Stimulated activated CD8-positive, alpha-beta memory T cell treated with anti-CD3 and anti-CD28 coated beads, Interleukin-4, amount 100 ng/mL, for 48 hours (primary cell): ENCODE measurements at regions not wholly inside any gene's neighbourhood (a gene's known extent, or its start where the extent isn't known, plus 50 kb on each side); places are given as distances from the start of the nearest gene placed in this dataset.

ENCODE experiments used
- DNase-seq: peaks from one replicate; pipeline ENCODE4 v3.0.0-alpha.2; 2020

DNA sequence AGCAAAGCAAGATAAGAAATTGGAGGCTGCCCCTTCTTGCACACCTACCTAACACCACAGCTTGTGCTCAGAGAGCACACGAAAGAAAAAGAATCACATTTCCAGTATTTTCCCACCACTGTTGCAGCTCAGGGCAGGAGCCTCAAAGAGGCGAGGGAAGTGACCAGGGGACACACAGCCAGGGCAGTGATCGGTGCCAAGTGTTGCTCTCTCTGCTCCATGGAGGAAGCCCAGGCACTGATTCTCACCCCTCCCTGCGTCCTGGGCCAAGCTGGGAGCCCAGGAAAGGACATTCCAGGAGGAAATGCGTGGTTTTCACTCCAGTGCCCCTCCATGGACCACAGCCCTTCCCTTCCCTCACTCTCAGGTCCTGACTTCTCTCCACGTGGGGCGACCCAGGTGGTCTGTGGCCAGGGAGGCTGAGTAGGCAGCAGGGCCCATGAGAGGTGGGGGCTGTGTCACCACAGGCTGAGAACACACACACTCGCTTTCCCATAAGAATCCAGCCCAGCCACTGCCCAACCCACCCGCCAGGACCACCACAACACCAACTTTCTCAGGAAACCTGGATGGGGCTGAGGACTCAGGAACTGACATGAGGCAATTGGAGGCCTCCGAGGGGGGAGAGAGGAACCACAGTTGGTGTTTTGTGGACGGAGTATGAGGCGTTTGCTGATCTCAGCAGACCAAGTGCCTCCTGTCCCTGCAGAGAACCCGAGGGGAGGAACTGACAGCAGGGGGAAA is 81.7 kb upstream of the MAFB start:
- no peak for DNase-seq

DNA sequence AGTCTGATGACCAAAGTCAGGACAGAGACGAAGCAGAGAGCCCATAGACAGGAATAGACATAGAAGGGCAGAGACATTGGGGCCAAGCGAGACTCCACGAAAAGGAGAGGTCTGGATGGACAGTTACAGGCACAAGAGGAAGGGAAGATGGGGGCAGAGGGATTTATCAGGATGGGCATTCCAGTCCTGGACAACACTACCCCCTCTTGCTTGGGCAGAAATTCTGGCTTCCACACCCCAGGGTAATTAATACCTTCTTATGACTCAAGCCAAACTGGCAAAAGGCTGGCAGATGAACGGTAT is 82.2 kb upstream of the MAFB start:
- DNase-seq = no peak

DNA sequence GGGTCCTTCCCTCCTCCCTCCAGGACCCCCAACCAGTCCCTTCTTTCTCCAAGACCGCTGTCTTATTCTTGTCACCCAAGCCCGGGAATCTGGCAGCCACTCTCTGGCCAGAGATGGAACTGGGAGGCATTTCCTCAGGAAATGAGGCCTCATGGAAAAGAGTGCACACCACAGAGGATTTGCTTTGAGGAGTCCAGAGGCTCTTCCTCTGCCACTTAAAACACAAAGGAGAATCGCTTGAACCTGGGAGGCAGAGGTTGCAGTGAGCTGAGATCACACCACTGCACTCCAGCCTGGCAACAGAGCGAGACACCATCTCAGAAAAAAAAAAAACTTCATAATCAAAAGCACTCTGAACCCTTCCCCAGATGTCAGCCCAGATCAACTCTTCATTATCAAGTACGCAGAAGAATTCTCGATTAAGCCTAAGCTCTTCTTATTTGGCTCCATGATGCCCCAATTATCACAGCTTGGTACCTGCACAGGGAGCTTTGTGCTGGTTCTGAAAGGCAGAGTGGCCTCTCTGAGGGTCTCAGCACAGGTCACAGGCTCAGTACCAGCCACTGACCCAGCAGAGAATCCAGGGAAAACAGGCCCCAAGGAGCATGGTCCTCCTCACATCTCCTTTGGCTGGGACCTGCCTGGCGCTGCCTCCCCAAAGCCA is 82.9 kb upstream of the MAFB start:
- DNase-seq = no peak

DNA sequence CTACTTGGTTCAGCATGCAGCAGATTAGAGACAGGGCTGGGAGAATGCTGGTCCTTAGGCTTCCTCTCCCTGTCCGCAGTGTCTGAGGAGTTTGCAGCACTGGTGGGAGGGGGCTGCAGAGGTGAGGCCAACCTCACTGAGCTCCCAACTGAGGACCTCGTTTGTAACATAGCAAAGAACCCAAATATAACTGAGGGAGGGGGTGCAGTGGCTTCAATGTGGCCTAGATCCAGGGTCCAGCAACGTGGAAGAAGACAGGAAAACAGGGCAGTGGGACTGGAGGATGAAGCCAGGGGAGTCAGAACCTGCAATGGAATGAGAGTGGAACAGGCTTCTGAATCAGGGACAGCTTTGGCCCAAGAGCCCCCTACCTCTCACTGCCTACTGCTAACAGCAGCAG is 84.3 kb upstream of the MAFB start:
- DNase-seq = no peak

DNA sequence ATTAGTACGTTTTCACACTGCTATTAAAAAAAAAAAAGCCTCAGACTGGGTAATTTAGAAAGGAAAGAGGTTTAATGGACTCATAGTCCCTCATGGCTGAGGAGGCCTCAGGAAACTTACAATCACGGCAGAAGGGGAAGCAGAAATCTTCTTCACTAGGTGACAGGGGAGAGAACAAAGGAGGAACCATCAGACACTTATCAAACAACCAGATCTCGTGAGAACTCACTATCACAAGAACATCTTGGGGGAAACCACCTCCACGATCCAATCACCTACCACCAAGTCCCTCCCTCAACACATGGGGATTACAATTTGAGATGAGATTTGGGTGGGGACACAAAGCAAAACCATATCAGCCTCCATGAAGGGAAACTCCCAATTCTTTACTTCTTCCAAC is 85.2 kb upstream of the MAFB start:
- no peak for DNase-seq

DNA sequence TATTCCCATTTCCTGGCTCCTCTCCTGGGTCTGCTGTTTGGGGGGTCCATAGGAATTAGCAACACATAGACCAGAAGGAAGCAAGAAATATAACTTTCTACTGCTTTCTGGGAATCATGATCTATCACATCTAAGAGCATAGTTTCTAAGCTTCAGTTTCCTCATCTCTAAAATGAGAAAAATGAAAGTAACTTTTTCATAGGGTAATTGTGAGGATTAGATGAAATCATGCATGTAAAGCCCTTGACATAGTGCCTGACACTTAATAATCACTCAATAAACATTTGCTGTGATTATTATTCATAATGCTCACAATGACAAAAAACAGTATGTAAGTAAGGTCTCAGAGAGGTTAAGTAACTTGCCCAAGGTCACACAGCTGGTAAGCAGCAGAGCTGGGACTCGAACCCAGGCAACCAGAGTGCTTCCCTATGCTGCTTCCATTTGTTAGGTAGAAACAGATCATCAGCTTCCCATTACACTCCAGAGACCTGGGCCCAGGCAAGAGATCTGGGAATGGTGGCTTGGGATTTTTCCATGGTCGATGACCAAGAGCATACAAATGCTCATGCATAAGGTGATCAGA is 86.6 kb upstream of the MAFB start:
- DNase-seq = no peak

DNA sequence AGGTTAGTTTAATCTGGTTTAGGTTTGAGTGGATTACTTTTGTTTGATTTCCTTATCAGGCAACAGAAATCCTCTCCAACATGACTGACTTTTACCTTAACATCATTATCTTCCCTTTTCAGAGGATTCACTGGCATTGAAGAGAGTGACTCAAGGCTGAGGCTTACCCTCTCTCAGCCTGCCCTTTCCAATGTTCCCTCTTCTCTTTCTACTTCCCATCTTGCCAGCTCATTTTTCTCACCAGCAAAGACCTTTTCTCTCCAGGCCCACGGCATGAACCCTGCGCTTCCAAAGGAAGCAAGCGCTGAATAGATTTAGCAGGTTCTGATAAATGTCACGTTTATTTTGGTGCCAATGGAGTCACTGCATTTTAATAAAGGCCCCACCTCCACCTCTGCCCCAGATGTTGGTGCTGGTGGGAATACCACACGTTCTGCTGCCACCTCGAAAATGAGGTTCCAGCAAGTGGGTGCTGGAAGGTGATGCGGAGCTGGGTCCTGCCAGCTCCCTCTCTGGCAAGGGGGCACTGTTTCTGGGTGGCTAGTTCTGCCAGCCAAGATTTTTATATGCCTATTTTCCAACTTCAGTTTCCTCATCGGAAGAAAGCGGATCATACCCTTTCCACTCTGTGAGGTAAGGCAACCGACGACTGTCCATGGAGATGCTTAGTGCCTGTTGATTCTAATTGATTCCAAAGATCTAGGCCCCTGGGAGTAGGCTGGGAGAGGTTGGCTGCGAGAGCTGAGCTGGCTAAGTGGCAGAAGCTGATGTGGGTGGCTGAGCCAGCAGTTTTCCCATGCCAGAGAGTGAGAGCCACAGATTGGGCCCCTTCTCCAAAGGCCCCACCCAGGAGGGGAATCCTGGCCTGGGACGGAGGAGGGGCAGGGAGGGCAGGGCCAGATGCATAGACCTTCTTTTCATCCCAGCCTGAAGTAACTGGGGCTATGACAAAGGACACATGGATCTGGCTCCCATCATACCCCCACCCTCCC is 87.7 kb upstream of the MAFB start:
- DNase-seq = no peak

DNA sequence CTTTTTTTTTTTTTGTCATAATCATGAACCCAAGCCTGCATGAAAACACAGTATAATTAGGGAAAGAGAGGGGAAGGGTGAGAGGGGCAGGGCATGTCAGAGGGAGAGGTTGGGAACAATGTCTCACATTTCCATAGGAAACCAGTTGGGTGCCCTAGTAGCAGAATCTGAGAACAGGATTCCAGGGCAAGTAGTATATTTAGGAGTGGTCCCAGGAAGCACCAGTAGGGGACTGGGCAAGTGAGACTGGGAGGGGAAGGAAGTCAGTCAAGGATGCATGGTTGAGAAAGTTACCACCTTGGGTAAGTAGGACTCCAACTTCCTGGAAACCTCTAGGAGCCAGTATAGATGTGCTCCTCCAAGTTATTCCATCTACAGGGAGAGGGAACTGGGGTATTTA is 88.6 kb upstream of the MAFB start:
- DNase-seq = no peak

DNA sequence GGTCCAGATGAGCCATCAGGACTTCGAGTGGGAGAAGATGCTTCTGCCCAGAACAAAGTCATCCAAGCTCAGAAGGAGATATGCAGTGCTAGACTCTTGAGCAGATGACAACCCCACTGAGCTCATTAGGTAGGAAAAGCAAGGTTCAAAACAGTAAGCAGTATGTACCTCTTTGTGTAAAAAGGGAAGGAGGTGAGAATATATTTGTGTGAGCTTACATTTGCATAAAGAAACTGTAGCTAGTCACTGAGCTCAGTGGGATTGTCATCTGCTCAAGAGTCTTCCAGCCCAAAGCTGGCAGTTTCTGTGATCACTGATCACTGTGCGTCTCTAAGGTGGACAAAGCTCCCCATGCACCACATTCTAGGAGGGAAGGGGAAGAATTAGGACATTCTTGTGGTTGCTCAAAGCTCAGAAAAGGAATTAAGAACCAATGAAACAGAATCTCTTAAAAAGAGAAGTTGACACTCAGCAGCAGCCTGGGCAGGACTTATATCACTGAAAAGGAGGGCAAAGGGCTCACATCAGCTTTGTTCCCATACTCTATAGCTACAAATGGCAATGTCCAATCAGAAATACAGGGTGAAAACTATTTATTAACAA is 90.0 kb upstream of the MAFB start:
- DNase-seq = no peak

DNA sequence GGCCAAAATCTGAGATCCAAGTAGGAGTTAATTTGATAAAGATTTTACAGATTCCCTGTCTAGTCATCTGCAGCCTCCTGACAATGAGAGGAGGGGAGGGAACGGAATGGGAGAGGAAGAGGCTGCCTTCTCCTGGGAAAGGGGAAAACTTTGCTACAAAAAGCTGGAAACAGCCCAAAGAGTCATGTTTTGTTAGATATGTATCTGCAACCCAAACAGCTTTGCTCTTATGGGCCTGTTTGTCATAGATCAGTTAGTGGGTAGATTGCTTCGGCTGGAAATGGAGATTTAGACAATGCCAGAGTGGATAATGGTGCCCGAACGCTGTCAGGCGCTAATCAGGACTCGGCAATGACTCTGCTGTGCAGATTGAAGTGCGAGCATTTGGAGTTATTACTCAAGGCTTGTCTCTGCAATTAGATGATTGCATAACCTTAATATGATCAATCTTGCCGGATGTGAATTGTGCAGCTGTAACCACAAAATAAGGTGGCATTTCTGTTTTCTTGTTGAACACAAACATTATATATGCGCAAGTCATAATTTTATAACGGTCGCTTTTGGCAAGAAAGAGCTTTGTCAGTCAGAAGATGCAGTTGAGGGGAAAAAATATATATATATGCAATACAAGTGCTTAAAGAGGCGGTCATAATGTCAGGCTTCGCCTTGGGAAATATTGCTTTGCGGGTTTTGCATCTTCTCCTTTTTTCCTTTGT is 92.4 kb upstream of the MAFB start:
- no peak for DNase-seq

DNA sequence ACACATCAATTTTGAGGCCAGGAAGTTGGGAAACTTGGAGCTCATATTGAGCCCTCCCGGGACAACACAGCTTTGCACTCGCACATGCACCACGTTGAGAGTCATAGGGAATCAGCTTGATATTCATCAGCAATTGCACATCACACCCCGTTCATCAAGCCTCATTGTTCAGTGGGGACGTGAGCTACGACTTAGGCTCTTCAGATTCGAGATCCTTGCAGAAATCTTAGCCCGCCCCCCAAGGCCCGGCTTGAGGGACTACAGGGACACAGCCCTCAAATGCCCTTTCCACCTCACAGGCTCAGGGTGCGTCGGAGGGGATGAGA is 93.0 kb upstream of the MAFB start:
- no peak for DNase-seq

DNA sequence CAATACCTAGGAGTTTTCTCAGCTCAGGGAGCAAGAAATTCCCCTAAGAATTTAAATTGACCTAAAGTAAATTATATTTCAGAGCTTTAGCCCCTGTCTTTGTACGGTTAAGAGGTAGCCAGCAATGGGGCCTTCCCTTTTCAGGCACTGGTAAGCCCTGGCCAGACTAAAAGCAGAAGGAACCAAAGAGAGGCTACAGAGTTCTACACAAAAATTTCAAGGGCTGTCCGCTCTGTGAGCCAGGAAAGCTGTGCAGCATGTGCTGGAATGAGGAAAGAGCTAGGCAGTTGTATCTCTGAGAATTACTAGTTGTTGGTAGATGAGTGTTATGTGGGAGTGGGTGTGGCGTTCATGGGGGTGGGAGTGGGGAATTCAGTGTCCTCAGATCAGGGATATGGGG is 96.3 kb upstream of the MAFB start:
- peak; percentile 0 for DNase-seq

DNA sequence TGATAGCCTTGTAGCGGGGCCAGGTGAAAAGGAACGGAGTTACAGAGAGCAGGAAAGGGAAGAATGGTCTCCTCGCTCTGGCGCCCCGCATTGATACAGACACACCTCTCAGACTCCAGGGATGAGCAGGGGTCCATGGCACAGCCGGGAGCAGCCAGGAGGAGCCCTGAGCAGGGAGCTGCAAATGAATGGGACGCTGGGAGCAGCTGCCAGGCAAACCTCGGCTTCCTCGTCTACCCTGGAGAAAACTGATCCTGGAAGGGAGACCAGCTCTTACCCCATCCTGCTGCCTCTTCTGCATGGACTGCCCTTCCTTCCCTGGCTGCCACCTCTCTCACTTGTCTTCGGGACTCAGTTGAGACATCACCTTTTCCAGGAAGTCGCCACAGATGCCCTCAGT is 97.3 kb upstream of the MAFB start:
- DNase-seq = peak; percentile 11

DNA sequence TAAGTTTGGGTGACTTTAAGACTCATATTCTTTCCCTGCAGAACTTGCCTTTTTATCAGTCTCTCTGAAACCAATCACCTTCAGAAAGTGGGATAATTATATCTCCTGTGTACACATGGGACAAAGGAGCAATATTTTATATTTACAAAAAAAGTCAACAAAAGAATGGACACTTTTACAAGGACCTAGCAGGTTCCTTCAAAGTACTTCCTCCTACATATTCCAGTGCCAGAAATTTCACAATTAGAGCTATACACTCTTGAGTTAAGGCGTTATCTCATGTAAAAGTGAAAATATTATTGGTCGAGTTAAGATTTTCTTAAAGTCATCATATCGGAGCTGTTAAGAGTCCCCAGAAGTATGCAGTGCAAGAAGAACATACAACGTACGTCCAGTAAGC is 98.9 kb upstream of the MAFB start:
- DNase-seq = no peak

DNA sequence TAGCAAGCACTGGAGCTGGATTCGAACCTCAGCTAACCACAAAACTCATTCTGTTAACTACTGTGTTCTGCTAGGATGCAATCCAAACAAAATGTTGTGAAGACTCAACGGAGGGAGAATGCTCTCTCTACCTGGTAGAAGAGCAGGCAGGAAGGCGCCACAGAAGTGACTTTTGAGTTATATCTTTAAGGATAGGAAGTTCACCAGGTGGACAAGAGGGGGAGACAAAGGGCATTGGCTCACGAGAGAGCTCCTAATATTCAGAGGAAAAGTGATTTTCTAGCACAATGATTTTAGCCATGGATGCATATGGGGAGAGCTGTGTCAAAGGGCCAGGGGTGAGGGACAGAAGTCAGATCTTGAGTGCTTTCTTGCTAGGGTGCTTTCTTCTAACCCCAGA is 108.4 kb upstream of the MAFB start:
- DNase-seq = peak; percentile 20

DNA sequence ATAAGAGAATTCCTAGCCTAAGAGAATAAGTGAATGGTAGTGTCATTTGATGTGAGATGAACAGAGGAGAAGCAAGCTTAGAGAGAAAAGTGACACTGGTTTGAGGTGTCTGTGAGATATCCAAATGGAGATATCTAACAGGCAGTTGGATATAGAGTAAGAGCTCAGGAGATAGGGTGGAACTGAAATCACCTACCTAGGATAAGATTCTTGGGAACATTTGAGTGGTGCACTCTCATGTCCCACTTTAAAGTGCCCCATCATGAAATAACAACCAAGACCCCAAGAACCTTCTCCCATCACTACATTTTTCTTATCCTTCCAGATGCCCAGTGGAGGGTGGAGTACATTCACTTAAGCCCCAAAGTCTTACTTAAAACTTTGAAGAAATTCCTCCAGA is 109.0 kb upstream of the MAFB start:
- no peak for DNase-seq

DNA sequence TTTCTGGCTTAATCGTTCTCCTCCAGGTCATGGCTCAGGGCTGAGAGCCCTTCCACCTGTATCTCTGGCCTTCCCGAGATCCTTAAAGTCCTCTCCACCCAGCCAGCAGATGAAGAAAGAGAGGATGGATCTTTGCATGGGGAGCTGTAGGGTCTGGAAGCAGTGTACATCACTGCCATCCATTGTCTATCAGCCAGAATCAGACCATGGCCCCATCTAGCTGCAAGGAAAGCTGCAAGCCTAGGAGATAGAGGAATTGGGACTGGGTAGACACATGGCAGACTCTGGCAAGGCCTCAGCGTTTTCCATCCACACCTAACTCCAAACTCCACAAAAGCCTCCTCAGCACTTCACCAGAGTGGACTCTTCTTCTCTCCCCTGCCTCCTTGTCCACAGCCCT is 113.8 kb upstream of the MAFB start:
- no peak for DNase-seq

DNA sequence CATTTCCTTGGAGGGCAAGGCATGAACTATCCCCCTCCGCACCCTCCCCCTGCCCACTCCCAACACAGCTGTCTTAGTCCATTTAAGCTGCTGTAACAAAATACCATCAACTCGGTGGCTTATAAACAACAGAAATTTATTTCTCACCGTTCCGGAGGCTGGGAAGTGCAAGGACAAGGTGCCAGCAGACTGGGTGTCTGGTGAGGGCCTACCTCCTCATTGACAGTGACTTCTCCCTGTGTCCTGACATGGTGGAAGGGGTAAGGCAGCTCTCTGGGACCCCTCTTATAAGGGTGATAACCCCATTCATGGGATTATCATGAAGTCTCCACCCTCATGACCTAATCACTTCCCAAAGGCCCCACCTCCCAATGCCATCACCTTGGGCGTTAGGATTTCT is 114.3 kb upstream of the MAFB start:
- DNase-seq = no peak

DNA sequence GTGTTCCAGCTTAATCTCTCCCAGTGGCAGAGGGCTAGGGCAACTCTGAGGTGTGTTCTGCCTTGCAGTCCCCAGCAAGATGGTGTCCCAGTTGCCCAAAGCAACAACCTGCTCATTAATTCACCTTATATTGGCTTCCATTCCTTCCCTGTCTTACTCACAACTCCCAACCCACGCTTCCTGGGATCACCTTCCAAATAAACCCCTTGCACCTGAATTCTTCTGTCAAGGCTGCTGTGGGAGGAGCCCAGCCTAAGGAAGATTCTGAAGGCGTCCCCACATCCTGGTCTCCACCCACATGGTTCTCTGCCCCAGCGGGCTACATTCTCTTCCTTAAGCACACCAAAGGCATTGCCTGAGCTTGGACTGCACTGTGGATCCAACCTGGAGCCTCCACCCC is 116.6 kb upstream of the MAFB start:
- DNase-seq = no peak

DNA sequence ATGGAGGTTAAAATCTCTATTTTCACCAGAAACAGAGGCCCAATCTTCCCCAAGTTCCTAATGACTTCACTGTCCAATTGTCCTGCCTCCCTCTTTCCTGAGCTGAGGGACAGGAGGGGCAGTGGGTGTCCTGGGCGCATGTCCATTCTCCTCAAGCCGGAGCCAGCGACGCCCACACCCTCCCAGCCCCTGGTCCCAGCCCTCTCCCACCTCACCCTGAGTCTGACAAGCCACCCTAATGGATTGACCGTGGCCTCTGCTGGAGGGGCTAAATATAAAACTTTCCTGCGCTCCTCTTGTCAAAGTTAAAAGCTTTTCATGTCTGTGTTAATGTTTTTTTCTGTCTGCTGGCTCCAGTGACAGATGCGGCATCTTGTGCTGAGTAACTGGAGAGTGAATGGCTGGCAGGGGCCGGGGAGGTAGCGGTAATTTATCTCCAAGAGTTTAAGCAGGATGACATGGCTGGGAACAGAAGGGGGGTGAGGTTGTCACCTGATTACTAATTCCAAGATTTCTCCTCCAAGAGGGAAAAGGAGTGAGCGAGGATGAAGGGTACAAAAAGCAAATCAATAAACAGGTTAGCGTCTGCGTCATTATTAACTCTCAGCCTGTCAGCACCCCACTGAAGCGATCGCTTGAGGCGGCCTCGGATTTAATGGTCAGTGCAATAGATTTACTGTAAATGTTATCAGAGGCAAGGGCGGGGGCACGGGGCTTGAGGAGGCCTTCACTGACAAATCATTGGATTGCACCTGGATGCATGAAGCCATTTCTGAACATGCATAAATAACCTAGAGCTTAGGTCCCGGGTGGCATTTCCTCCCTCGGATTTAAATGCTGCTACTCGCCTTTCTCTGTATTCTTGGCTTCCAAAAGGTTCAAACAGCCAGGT is 118.1 kb upstream of the MAFB start:
- DNase-seq = no peak

DNA sequence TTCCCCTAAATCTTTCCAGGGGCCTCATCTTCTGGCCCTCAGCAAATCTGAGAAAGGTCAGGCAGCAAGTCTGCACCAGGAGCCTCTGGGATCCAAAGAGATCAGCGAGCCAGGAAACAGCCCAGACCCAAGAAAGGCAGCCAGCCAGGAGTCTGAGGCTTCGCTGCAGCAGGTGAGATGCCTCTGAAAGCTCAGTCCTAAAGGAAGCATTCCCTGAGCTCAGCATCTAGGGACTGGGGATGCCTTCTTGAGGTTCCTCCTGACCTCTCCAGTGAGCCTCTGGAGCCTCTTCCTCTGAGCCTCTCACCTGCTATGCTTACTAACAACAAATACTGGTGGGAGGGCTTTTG is 118.8 kb upstream of the MAFB start:
- DNase-seq = no peak

DNA sequence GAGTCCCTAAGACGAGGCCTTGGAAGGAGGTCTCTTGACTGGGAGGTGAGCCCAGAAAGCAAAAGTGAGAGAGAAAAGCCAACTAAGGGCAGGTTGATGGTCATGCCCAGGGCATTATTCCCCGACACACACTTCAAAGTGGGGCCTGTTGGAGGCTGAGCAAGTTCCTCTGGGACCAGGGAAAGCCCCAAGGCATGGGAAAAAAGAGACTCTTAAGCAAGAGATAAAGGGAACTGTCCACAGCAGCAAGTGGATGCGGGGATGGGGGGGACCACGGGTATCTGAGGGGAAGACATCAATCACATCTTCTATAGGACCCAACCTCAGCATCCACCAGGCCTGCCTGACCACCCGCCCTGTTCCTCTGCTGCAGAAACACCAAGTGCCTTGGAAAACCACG is 119.9 kb upstream of the MAFB start:
- DNase-seq = no peak
